ENCODE measurements at regions not wholly inside any gene's neighbourhood (a gene's known extent, or its start where the extent isn't known, plus 50 kb on each side); places are given as distances from the start of the nearest gene placed in this dataset.
"Not testable (repeated sequence)": the region's sequence is repeated elsewhere in the genome, so short reads cannot be mapped to it uniquely, and the experiment has no call there.

- not testable (repeated sequence) for H3K4me3 Mint-ChIP-seq; H3K4me1 Mint-ChIP-seq; H3K9me3 Mint-ChIP-seq; H3K27ac Mint-ChIP-seq (ENCODE audit: low read depth); H3K27me3 Mint-ChIP-seq; DNase-seq (ENCODE audit: low spot score in 2 of 2); H3K36me3 Mint-ChIP-seq (ENCODE audit: insufficient read depth)
- peak; percentile 76 for ATAC-seq (replicated peaks; ENCODE audit: extremely low read depth, poor library complexity, severe bottlenecking)
Observed at GRCh38 chr1:206256935-206257334, 53.6 kb downstream of the SRGAP2 start.

GRCh38 chr1:206261473-206261872, 58.1 kb downstream of the SRGAP2 start:
- H3K4me3 Mint-ChIP-seq; H3K27me3 Mint-ChIP-seq; H3K36me3 Mint-ChIP-seq (ENCODE audit: insufficient read depth); DNase-seq (ENCODE audit: low spot score in 2 of 2); ATAC-seq (replicated peaks; ENCODE audit: extremely low read depth, poor library complexity, severe bottlenecking); H3K9me3 Mint-ChIP-seq; H3K4me1 Mint-ChIP-seq; H3K27ac Mint-ChIP-seq (ENCODE audit: low read depth): not testable (repeated sequence)

- H3K9me3 Mint-ChIP-seq; H3K4me3 Mint-ChIP-seq; ATAC-seq (replicated peaks; ENCODE audit: extremely low read depth, poor library complexity, severe bottlenecking); H3K4me1 Mint-ChIP-seq; H3K27me3 Mint-ChIP-seq; H3K27ac Mint-ChIP-seq (ENCODE audit: low read depth); DNase-seq (ENCODE audit: low spot score in 2 of 2); H3K36me3 Mint-ChIP-seq (ENCODE audit: insufficient read depth): not testable (repeated sequence)
Observed at GRCh38 chr1:206262424-206262823, 59.1 kb downstream of the SRGAP2 start.

GRCh38 chr1:206264916-206265315, 61.6 kb downstream of the SRGAP2 start:
- not testable (repeated sequence) for H3K27ac Mint-ChIP-seq (ENCODE audit: low read depth); H3K9me3 Mint-ChIP-seq; DNase-seq (ENCODE audit: low spot score in 2 of 2); H3K36me3 Mint-ChIP-seq (ENCODE audit: insufficient read depth); ATAC-seq (replicated peaks; ENCODE audit: extremely low read depth, poor library complexity, severe bottlenecking); H3K27me3 Mint-ChIP-seq; H3K4me3 Mint-ChIP-seq; H3K4me1 Mint-ChIP-seq

GRCh38 chr1:206271153-206271552, 67.8 kb downstream of the SRGAP2 start:
- not testable (repeated sequence) for H3K27ac Mint-ChIP-seq (ENCODE audit: low read depth); H3K9me3 Mint-ChIP-seq; H3K27me3 Mint-ChIP-seq; DNase-seq (ENCODE audit: low spot score in 2 of 2); H3K4me1 Mint-ChIP-seq; ATAC-seq (replicated peaks; ENCODE audit: extremely low read depth, poor library complexity, severe bottlenecking); H3K4me3 Mint-ChIP-seq; H3K36me3 Mint-ChIP-seq (ENCODE audit: insufficient read depth)

- not testable (repeated sequence) for H3K4me3 Mint-ChIP-seq; H3K36me3 Mint-ChIP-seq (ENCODE audit: insufficient read depth); H3K4me1 Mint-ChIP-seq; H3K27ac Mint-ChIP-seq (ENCODE audit: low read depth); H3K9me3 Mint-ChIP-seq; ATAC-seq (replicated peaks; ENCODE audit: extremely low read depth, poor library complexity, severe bottlenecking); H3K27me3 Mint-ChIP-seq; DNase-seq (ENCODE audit: low spot score in 2 of 2)
Observed at GRCh38 chr1:206273104-206273503, 69.8 kb downstream of the SRGAP2 start.

- not testable (repeated sequence) for H3K27ac Mint-ChIP-seq (ENCODE audit: low read depth); H3K9me3 Mint-ChIP-seq; H3K4me1 Mint-ChIP-seq; ATAC-seq (replicated peaks; ENCODE audit: extremely low read depth, poor library complexity, severe bottlenecking); H3K27me3 Mint-ChIP-seq; DNase-seq (ENCODE audit: low spot score in 2 of 2); H3K36me3 Mint-ChIP-seq (ENCODE audit: insufficient read depth); H3K4me3 Mint-ChIP-seq
Observed at GRCh38 chr1:206276143-206276542, 72.8 kb downstream of the SRGAP2 start.

GRCh38 chr1:206278683-206279082, 75.3 kb downstream of the SRGAP2 start:
- not testable (repeated sequence) for H3K9me3 Mint-ChIP-seq; H3K4me1 Mint-ChIP-seq; H3K27me3 Mint-ChIP-seq; H3K36me3 Mint-ChIP-seq (ENCODE audit: insufficient read depth); ATAC-seq (replicated peaks; ENCODE audit: extremely low read depth, poor library complexity, severe bottlenecking); H3K27ac Mint-ChIP-seq (ENCODE audit: low read depth); H3K4me3 Mint-ChIP-seq; DNase-seq (ENCODE audit: low spot score in 2 of 2)

- not testable (repeated sequence) for H3K27me3 Mint-ChIP-seq; H3K27ac Mint-ChIP-seq (ENCODE audit: low read depth); ATAC-seq (replicated peaks; ENCODE audit: extremely low read depth, poor library complexity, severe bottlenecking); H3K9me3 Mint-ChIP-seq; H3K36me3 Mint-ChIP-seq (ENCODE audit: insufficient read depth); H3K4me1 Mint-ChIP-seq; H3K4me3 Mint-ChIP-seq; DNase-seq (ENCODE audit: low spot score in 2 of 2)
Observed at GRCh38 chr1:206280683-206281082, 77.3 kb downstream of the SRGAP2 start.

GRCh38 chr1:206281912-206282654, 78.7 kb downstream of the SRGAP2 start:
- not testable (repeated sequence) for H3K9me3 Mint-ChIP-seq; DNase-seq (ENCODE audit: low spot score in 2 of 2); H3K27ac Mint-ChIP-seq (ENCODE audit: low read depth); H3K27me3 Mint-ChIP-seq; H3K36me3 Mint-ChIP-seq (ENCODE audit: insufficient read depth); H3K4me3 Mint-ChIP-seq
- peaks cover 12% of the 10 kb centered on the region for H3K4me1 Mint-ChIP-seq
- ATAC-seq (replicated peaks; ENCODE audit: extremely low read depth, poor library complexity, severe bottlenecking) = peak; percentile 68

GRCh38 chr1:206285024-206285960, 82.0 kb downstream of the SRGAP2 start:
- not testable (repeated sequence) for H3K27me3 Mint-ChIP-seq; DNase-seq (ENCODE audit: low spot score in 2 of 2); H3K27ac Mint-ChIP-seq (ENCODE audit: low read depth); H3K9me3 Mint-ChIP-seq; H3K4me3 Mint-ChIP-seq; H3K36me3 Mint-ChIP-seq (ENCODE audit: insufficient read depth); ATAC-seq (replicated peaks; ENCODE audit: extremely low read depth, poor library complexity, severe bottlenecking)
- H3K4me1 Mint-ChIP-seq = peaks cover 18% of the 10 kb centered on the region

- not testable (repeated sequence) for H3K27ac Mint-ChIP-seq (ENCODE audit: low read depth); DNase-seq (ENCODE audit: low spot score in 2 of 2); H3K36me3 Mint-ChIP-seq (ENCODE audit: insufficient read depth); H3K27me3 Mint-ChIP-seq; H3K9me3 Mint-ChIP-seq; ATAC-seq (replicated peaks; ENCODE audit: extremely low read depth, poor library complexity, severe bottlenecking)
- Mint-ChIP-seq H3K4me3 (peak overlapping the region; percentile 64), H3K4me1 (peaks cover 18% of the 10 kb centered on the region)
Observed at GRCh38 chr1:206287759-206288158, 84.4 kb downstream of the SRGAP2 start.

GRCh38 chr1:206288453-206288852, 85.1 kb downstream of the SRGAP2 start:
- ATAC-seq (replicated peaks; ENCODE audit: extremely low read depth, poor library complexity, severe bottlenecking) = peak; percentile 92
- H3K4me1 Mint-ChIP-seq = peaks cover 14% of the 10 kb centered on the region
- H3K4me3 Mint-ChIP-seq; H3K36me3 Mint-ChIP-seq (ENCODE audit: insufficient read depth); H3K27ac Mint-ChIP-seq (ENCODE audit: low read depth); H3K27me3 Mint-ChIP-seq; H3K9me3 Mint-ChIP-seq; DNase-seq (ENCODE audit: low spot score in 2 of 2): not testable (repeated sequence)

Data from central memory CD8-positive, alpha-beta T cell (primary cell).